Loucy (cell line): ENCODE measurements at regions not wholly inside any gene's neighbourhood (a gene's known extent, or its start where the extent isn't known, plus 50 kb on each side); places are given as distances from the start of the nearest gene placed in this dataset.

Experiments used
- EZH2phosphoT487 ChIP-seq: fragments of 200-600 bp; IDR thresholded peaks from 2 replicates; pipeline ENCODE4 v1.6.1; 2018; ENCODE audit warnings: antibody characterized with exemption, mild to moderate bottlenecking, moderate library complexity, borderline replicate concordance
- TF ChIP-seq, protein P1 (sequence below): fragments of 200-600 bp; sonication (generic); conservative IDR thresholded peaks from 2 replicates; pipeline ENCODE4 v1.5.1; 2014; ENCODE audit warnings: mild to moderate bottlenecking, antibody characterized with exemption, low read length

DNA sequence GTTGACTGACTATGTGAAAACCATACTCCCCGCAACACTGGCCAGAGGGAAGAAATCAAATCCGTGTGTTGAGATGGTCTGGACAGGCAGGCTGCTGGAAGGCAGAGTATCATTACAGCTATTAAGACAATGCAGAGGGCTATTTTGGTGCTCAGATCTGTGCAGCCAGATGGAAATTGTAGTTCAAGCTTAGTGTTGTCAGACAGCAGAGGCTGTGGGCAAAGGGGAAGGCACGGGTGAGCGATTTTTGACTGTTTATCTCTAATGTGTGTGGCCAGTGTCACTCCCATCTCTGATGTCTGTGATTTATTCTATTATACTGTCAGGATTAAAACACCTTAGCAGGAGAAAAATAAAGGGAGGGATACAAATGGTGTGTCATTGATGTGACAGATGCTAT, 984.4 kb upstream of the WWC1 start:
- TF ChIP-seq, protein P1, sequence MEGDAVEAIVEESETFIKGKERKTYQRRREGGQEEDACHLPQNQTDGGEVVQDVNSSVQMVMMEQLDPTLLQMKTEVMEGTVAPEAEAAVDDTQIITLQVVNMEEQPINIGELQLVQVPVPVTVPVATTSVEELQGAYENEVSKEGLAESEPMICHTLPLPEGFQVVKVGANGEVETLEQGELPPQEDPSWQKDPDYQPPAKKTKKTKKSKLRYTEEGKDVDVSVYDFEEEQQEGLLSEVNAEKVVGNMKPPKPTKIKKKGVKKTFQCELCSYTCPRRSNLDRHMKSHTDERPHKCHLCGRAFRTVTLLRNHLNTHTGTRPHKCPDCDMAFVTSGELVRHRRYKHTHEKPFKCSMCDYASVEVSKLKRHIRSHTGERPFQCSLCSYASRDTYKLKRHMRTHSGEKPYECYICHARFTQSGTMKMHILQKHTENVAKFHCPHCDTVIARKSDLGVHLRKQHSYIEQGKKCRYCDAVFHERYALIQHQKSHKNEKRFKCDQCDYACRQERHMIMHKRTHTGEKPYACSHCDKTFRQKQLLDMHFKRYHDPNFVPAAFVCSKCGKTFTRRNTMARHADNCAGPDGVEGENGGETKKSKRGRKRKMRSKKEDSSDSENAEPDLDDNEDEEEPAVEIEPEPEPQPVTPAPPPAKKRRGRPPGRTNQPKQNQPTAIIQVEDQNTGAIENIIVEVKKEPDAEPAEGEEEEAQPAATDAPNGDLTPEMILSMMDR = no peak
- TF ChIP-seq EZH2phosphoT487 = no peak
